CD14-positive monocyte (primary cell): ENCODE measurements at regions not wholly inside any gene's neighbourhood (a gene's known extent, or its start where the extent isn't known, plus 50 kb on each side); places are given as distances from the start of the nearest gene placed in this dataset.

Experiments used
- DNase-seq, 3 donors: peaks; one replicate each; pipeline ENCODE4 v3.0.0-alpha.2; 2011 to 2022
- H2AFZ ChIP-seq: 2 replicates; pipeline ENCODE4 v1.6.0; 2012; ENCODE audit warnings: mild to moderate bottlenecking, low read depth, low read length, inconsistent platforms; ENCODE audit not compliant: insufficient read depth, poor library complexity, severe bottlenecking
- H3K27ac ChIP-seq, 2 donors: 1 replicate in 1 of 2; 2 replicates in 1 of 2; pipeline ENCODE4 v1.5.1; 2012 to 2013; ENCODE audit warnings: low read length in 2 of 2, control low read depth in 1 of 2, inconsistent platforms in 1 of 2, low read depth in 1 of 2, mild to moderate bottlenecking in 1 of 2
- H3K27me3 ChIP-seq, 2 donors: one replicate each; pipeline versions ENCODE4 v1.6.0 to v1.6.1; 2011 to 2013; ENCODE audit warnings: low read length in 2 of 2; ENCODE audit not compliant: control insufficient read depth in 2 of 2, insufficient read depth in 2 of 2
- H3K36me3 ChIP-seq, 2 donors: replicated peaks in 1 of 2; 1 replicate in 1 of 2; 2 replicates in 1 of 2; pipeline versions ENCODE4 v1.5.1 to v1.6.1; 2012 to 2013; ENCODE audit warnings: low read length in 2 of 2, control low read depth in 1 of 2, inconsistent platforms in 1 of 2, mild to moderate bottlenecking in 1 of 2; ENCODE audit not compliant: insufficient read depth in 2 of 2, control insufficient read depth in 1 of 2
- H3K4me1 ChIP-seq, 2 donors: 1 replicate in 1 of 2; 2 replicates in 1 of 2; pipeline versions ENCODE4 v1.5.1 to v1.6.1; 2012 to 2013; ENCODE audit warnings: low read length in 2 of 2, control low read depth in 1 of 2, inconsistent platforms in 1 of 2, mild to moderate bottlenecking in 1 of 2, moderate library complexity in 1 of 2; ENCODE audit not compliant: insufficient read depth in 2 of 2, control insufficient read depth in 1 of 2
- H3K4me2 ChIP-seq: replicated peaks from 2 replicates; pipeline ENCODE3; 2012; ENCODE audit warnings: low read length, moderate library complexity, mild to moderate bottlenecking; ENCODE audit not compliant: poor library complexity, severe bottlenecking; ENCODE audit errors: extremely low read depth
- H3K4me3 ChIP-seq, 3 experiments: fragments of 200-600 bp in 1 of 3; sonication (generic) in 1 of 3; replicated peaks in 1 of 3; 1 replicate in 2 of 3; 2 replicates in 1 of 3; pipeline ENCODE4 v1.5.1; 2011 to 2013; ENCODE audit warnings: low read length in 3 of 3, mild to moderate bottlenecking in 3 of 3, control low read depth in 2 of 3, low read depth in 2 of 3, inconsistent platforms in 1 of 3, moderate library complexity in 1 of 3
- H3K79me2 ChIP-seq: 2 replicates; pipeline ENCODE4 v1.6.0; 2012; ENCODE audit warnings: mild to moderate bottlenecking, control low read depth, inconsistent platforms, low read length, moderate library complexity; ENCODE audit not compliant: insufficient read depth
- H3K9ac ChIP-seq: 2 replicates; pipeline ENCODE4 v1.6.0; 2017; ENCODE audit warnings: low read length, mild to moderate bottlenecking; ENCODE audit not compliant: insufficient read depth, poor library complexity, severe bottlenecking
- H3K9me3 ChIP-seq, 2 donors: replicated peaks in 1 of 2; 1 replicate in 1 of 2; 2 replicates in 1 of 2; pipeline versions ENCODE4 v1.5.1 to v1.6.1; 2012 to 2013; ENCODE audit warnings: low read length in 2 of 2, control low read depth in 1 of 2; ENCODE audit not compliant: control insufficient read depth in 1 of 2, insufficient read depth in 1 of 2
- H4K20me1 ChIP-seq: 2 replicates; pipeline ENCODE4 v1.6.0; 2012; ENCODE audit warnings: mild to moderate bottlenecking, low read length, control low read depth, moderate library complexity; ENCODE audit not compliant: insufficient read depth
- H3K27ac Mint-ChIP-seq, 7 donors: one replicate each; pipeline ENCODE4 v1.8.0; 2020; ENCODE audit warnings: mild to moderate bottlenecking in 7 of 7, mixed read lengths in 7 of 7, moderate library complexity in 6 of 7, inconsistent platforms in 2 of 7
- H3K27me3 Mint-ChIP-seq, 3 donors: one replicate each; pipeline ENCODE4 v1.8.0; 2021 to 2022; ENCODE audit warnings: low read depth in 3 of 3, mild to moderate bottlenecking in 3 of 3, mixed read lengths in 3 of 3, moderate library complexity in 3 of 3, inconsistent platforms in 1 of 3
- H3K36me3 Mint-ChIP-seq, 2 donors: one replicate each; pipeline ENCODE4 v1.8.0; 2020; ENCODE audit warnings: mixed read lengths in 2 of 2, inconsistent platforms in 1 of 2, mild to moderate bottlenecking in 1 of 2
- H3K4me1 Mint-ChIP-seq: one replicate; pipeline ENCODE4 v1.8.0; 2020; ENCODE audit warnings: mild to moderate bottlenecking, mixed read lengths
- H3K4me3 Mint-ChIP-seq, 2 donors: one replicate each; pipeline ENCODE4 v1.8.0; 2020; ENCODE audit warnings: mild to moderate bottlenecking in 2 of 2, mixed read lengths in 2 of 2, moderate library complexity in 1 of 2
- H3K9me3 Mint-ChIP-seq, 7 donors: one replicate each; pipeline ENCODE4 v1.8.0; 2020 to 2022; ENCODE audit warnings: mixed read lengths in 7 of 7, mild to moderate bottlenecking in 6 of 7, moderate library complexity in 6 of 7, inconsistent platforms in 2 of 7
- WGBS: methylation state at CpG from one replicate; pipeline ENCODE4 v1.1.5; 2013; ENCODE audit warnings: missing lambda C conversion rate; ENCODE audit not compliant: insufficient coverage; 5-methylcytosine and 5-hydroxymethylcytosine counted together
- intact Hi-C, 2 donors: fragments of 100-400 bp; cut with micrococcal nuclease; formaldehyde crosslinking; loops; one replicate each; pipeline versions ENCODE4 v1.15.0 to v1.15.1; 2023
- TF ChIP-seq, protein P1 (sequence below): fragments of 200-600 bp; IDR thresholded peaks from one replicate; pipeline ENCODE4 v1.8.0; 2022; ENCODE audit warnings: antibody characterized with exemption, mild to moderate bottlenecking

DNA sequence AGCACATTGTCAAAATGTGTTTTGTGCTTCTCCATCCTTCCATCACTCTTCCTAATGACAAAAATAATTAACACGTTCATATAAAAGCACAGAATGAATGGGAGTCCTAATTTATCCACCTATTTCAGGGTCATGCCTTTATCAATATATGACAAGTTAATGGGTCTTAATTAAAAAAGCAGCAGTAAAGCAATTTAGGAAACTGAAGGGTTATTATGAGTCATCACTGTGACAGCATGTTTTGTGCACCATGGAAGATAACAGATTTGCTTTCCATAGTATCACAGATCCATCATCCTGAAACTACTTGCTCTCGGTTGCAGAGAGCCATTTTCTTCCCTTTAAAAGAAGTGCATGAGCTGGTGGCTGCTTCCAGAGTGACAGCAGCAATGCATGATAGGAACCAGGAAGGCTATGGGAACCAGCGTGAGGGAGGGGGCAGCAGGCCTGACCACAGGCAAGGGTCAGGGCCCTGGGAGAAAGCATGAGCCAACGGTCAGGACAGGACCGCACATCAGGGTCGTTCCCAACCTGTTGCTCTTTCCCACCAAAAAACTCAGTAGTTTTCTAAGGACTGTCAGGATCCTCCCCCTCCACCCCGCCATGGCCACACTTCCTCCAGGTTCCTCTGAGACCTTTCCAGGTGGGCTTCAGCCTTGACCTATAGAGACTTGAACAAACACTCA lies 784.1 kb downstream of the UQCRFS1 start:
- Mint-ChIP-seq H3K36me3 (no peaks in the 10 kb centered on the region), H3K27me3 (peaks cover 2 to 3% (median 2%) of the 10 kb centered on the region in 3 donors), H3K27ac (no peak overlapping the region), H3K9me3 (peaks cover 2 to 13% (median 5%) of the 10 kb centered on the region in 7 donors), H3K4me3 (no peak overlapping the region), H3K4me1 (no peaks in the 10 kb centered on the region)
- H2AFZ ChIP-seq, result no peak overlapping the region
- no peaks in the 10 kb centered on the region for H3K36me3 ChIP-seq
- H3K79me2 ChIP-seq, result no peaks in the 10 kb centered on the region
- no peaks in the 10 kb centered on the region for H3K9me3 ChIP-seq
- WGBS, result 100% methylated on average over 3 of the region's 7 CpGs
- H4K20me1 ChIP-seq, result no peaks in the 10 kb centered on the region
- H3K9ac ChIP-seq, result no peak overlapping the region
- DNase-seq, result no peak
- TF ChIP-seq, protein P1, sequence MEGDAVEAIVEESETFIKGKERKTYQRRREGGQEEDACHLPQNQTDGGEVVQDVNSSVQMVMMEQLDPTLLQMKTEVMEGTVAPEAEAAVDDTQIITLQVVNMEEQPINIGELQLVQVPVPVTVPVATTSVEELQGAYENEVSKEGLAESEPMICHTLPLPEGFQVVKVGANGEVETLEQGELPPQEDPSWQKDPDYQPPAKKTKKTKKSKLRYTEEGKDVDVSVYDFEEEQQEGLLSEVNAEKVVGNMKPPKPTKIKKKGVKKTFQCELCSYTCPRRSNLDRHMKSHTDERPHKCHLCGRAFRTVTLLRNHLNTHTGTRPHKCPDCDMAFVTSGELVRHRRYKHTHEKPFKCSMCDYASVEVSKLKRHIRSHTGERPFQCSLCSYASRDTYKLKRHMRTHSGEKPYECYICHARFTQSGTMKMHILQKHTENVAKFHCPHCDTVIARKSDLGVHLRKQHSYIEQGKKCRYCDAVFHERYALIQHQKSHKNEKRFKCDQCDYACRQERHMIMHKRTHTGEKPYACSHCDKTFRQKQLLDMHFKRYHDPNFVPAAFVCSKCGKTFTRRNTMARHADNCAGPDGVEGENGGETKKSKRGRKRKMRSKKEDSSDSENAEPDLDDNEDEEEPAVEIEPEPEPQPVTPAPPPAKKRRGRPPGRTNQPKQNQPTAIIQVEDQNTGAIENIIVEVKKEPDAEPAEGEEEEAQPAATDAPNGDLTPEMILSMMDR, result no peak
- intact Hi-C loops, result no loop called here
- no peaks in the 10 kb centered on the region for H3K27me3 ChIP-seq
- no peak overlapping the region for H3K4me3 ChIP-seq
- H3K27ac ChIP-seq, result no peak overlapping the region
- H3K4me2 ChIP-seq, result no peak overlapping the region
- H3K4me1 ChIP-seq, result no peaks in the 10 kb centered on the region

DNA sequence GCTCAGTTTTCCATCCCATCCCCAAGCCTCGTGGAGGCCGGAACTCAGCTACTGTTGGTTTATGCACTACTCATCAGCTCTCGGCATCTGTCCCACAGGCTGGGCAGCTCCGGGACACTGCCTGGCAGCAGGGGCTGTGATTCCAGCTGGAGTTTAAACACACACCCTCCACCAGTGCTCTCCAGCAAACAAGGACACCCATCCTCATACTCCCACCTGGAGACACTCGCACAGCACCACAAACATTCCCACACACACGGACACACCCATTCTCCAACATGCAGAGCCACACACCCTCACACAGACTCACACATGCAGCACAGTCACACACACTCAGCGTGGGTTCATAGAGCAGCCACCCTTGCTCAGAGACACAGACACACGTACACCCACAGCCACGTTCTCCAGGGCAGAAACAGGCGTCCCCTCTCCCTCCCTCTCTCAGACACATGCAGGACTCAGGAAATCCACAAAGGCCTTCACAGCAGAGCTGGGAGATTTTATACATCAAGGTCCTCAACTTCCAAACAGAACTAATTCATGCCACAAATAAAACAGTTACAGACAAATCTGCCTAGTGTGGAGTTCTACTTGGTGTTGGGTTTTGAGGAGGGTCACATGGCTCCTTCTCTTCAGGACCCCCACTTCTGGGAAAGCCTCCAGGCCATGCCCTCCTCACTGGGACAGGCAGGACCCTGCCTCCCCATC lies 785.4 kb downstream of the UQCRFS1 start:
- 82% methylated on average over 9 of the region's 10 CpGs for WGBS
- H3K36me3 Mint-ChIP-seq, result no peaks in the 10 kb centered on the region
- no peak overlapping the region for H3K4me3 Mint-ChIP-seq
- Histone ChIP-seq H2AFZ (no peak overlapping the region), H3K4me1 (no peaks in the 10 kb centered on the region), H3K9me3 (no peaks in the 10 kb centered on the region), H3K4me2 (no peak overlapping the region), H3K27ac (no peak overlapping the region), H3K36me3 (no peaks in the 10 kb centered on the region), H4K20me1 (no peaks in the 10 kb centered on the region), H3K79me2 (no peaks in the 10 kb centered on the region), H3K27me3 (no peaks in the 10 kb centered on the region), H3K4me3 (no peak overlapping the region), H3K9ac (no peak overlapping the region)
- DNase-seq, result no peak
- peaks cover 0 to 9% (median under 1%) of the 10 kb centered on the region in 7 donors for H3K9me3 Mint-ChIP-seq
- peaks cover 0 to 3% (median 3%) of the 10 kb centered on the region in 3 donors for H3K27me3 Mint-ChIP-seq
- TF ChIP-seq, protein P1, result no peak
- no peak overlapping the region for H3K27ac Mint-ChIP-seq
- H3K4me1 Mint-ChIP-seq, result no peaks in the 10 kb centered on the region
- intact Hi-C loops, result no loop called here
